ENCODE measurements at regions not wholly inside any gene's neighbourhood (a gene's known extent, or its start where the extent isn't known, plus 50 kb on each side); places are given as distances from the start of the nearest gene placed in this dataset.

- POLR2A ChIA-PET: no interaction called here
- intact Hi-C loops (cut with micrococcal nuclease; ENCODE audit: unreplicated experiment): loop anchor here (5.0 kb wide), 1 partner anchor 87 kb away; no protein-coding TSS in a partner anchor
- no peak for TF ChIP-seq CTCF (IDR thresholded peaks at IDR 0.05; ENCODE audit: insufficient read depth in 1 of 2, low read depth in 1 of 2, low read length in 1 of 2, severe bottlenecking in 1 of 2, unreplicated experiment in 1 of 2)
Measured at GRCh38 chr12:17759982-17760381, 330.0 kb downstream of the RERGL start.

More at GRCh38 chr12:17759982-17760381, 330.0 kb downstream of the RERGL start:
- H3K4me3 ChIP-seq (ENCODE audit: low read depth, low read length): no peak overlapping the region
- no TSS peak for BruUV-seq (replicated peaks)
- DNase-seq: no peak
- no peaks in the 10 kb centered on the region for H3K36me3 ChIP-seq (ENCODE audit: control insufficient read depth, insufficient read depth, low read length)
- H3K9me3 Mint-ChIP-seq (ENCODE audit: unreplicated experiment): peaks cover 10% of the 10 kb centered on the region
- H3K27me3 ChIP-seq (replicated peaks; ENCODE audit: control insufficient read depth, insufficient read depth, low read length): no peaks in the 10 kb centered on the region
- no peak overlapping the region for H3K4me3 Mint-ChIP-seq (ENCODE audit: unreplicated experiment)
- H3K36me3 Mint-ChIP-seq (ENCODE audit: insufficient read depth, unreplicated experiment): no peaks in the 10 kb centered on the region
- H3K27ac Mint-ChIP-seq (ENCODE audit: unreplicated experiment): no peak overlapping the region
- H3K27me3 Mint-ChIP-seq (ENCODE audit: insufficient read depth, unreplicated experiment): peaks cover 3% of the 10 kb centered on the region
- H3K9me3 ChIP-seq: peaks cover 10% of the 10 kb centered on the region; the same call in 1 of the 2 replicates
- H3K4me1 Mint-ChIP-seq (ENCODE audit: low read depth, unreplicated experiment): no peaks in the 10 kb centered on the region
- H3K4me1 ChIP-seq: no peaks in the 10 kb centered on the region
- CTCF ChIA-PET: no interaction called here

Measured in Caco-2 (cell line).